HG02884 (cell line): ENCODE measurements at regions not wholly inside any gene's neighbourhood (a gene's known extent, or its start where the extent isn't known, plus 50 kb on each side); places are given as distances from the start of the nearest gene placed in this dataset.
"Not testable (repeated sequence)": the region's sequence is repeated elsewhere in the genome, so short reads cannot be mapped to it uniquely, and the experiment has no call there.

ENCODE experiments used
- ATAC-seq: cut with Tn5 transposase; IDR thresholded peaks from one replicate; pipeline ENCODE4 v1.9.1; 2021; ENCODE audit warnings: mild to moderate bottlenecking, moderate library complexity; ENCODE audit not compliant: unreplicated experiment

DNA sequence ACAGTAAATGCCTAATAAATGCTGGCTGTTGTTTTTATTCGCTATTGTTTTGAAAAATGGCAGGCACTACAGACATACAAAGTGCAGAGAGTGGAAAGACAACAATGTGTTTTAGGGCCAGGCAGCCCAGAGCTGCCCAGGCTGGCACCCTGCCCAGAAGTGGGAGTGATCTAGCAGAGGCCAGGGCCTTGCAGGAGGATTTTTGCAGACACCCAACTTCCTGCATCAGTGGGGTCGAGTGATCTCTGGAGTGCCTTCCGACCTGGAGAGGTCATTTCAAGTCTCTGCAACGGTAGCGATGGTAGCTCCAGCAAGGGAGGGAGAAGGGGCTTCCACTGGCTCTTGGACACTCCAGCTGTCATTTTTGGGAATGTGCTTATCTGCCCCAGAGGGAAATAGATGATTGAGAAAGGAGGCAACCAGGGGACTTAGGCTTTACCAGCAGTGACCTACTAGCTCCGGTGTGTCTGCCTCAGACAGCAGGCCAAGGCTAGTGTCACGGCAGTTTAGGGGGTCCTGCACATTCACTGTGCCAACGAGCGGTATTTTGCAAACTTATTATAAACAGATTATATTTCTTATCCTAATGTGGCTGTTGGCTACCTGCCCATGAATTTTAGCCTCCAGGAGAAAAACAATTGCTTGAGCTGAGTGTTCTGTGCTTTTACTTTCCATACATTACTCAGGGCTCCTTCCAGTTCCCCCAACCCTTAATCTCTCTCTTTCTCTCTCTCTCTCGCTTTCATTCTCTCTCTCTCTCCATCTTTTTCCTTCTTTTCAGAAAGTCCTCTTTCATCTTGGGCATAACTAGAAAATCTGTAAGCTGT, 153.9 kb upstream of the PLGLB2 start:
- not testable (repeated sequence) for ATAC-seq

DNA sequence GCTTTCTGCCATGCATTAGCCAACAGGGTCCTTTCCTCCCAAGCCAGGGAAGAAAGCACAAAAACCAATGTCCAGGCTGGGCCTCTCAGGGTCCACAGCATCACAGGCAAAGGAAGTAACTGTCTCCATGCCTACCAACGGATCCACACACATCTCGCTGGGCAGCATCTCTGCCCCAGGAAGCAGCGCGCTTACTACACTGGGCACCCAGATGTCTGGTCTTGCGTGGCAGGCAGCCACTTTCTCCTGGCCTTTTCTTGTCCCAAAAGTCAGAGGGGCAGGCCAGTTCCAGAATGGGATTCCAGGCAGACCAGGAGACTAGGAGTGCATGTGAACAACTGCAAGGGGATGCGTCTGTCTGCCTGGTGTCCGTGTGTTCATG, 153.3 kb upstream of the PLGLB2 start:
- ATAC-seq, result not testable (repeated sequence)

DNA sequence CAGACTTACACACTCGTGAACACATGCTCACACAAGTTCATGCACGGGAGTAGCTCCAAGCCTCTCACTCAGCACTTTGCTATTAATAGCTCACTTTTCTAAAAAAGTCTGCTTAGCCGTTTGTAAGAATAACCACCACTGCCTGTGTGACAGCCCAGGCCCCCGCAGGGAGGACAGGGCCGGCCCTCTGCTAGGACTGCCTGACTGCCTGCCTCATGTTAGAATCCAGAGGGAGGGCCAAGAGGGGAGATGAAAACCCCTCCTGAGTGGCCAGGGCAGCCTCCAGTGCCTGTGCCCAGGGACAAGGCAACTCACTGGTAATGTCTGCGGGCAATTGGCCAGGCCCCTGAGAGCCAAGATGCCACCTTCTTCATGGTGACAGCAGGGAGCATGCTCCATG, 152.9 kb upstream of the PLGLB2 start:
- not testable (repeated sequence) for ATAC-seq

DNA sequence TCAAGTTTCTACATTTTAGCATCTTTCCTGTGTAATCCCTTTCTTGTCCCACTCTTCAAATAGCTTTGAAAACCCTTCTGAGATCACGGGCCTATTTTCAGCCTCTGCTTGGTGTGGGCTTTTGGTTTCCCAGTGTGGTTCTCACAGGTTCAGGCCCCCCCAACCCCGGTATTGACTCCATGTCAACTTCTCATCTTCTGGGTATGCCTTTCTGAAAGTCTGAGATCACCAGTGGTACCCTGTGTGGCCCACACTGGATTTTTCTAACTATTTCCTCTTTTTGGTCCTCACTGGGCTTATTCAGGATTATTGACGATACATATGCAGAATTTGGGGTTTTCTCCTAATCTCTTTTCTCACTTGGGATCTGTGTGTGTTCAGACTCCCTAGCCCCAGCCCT, 146.9 kb upstream of the PLGLB2 start:
- not testable (repeated sequence) for ATAC-seq

DNA sequence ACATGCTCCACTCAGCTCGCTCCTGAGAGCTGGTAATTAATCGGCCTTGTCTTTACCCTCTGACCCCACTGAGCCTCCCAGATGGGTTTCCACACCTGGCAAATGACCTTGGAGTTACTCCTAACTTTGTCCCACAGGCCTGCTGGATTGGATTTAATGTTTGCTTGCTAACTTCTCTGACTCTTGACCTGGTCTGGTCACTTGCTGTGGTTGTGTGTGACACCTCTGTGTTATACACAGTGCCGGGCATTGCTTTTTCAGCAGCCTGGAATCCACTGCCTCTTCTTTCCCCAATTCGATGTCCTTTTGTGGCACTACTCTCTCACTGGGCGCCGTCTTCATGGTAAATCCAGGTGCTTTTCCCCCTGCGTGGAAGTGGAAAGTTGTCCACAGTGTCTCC, 145.8 kb upstream of the PLGLB2 start:
- not testable (repeated sequence) for ATAC-seq

DNA sequence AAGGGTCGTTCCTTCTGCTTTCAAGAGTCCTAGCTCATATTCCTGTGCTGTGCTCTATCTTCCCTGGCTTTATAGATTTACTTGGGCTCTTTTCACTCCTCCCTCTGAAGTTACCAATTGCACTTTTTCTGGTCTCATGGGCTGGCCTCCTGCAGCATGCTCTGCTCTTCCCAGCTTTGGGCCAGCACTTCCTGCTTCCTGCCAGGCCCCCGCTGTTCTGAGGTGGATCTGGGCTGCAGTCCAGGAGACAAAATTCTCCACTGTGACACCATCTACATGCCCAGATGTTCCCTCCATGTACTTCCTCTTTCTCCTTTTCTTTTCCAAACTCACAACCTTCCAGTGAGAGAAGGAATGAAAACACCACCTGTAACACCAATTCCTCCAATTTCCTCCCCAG, 145.2 kb upstream of the PLGLB2 start:
- ATAC-seq, result not testable (repeated sequence)

DNA sequence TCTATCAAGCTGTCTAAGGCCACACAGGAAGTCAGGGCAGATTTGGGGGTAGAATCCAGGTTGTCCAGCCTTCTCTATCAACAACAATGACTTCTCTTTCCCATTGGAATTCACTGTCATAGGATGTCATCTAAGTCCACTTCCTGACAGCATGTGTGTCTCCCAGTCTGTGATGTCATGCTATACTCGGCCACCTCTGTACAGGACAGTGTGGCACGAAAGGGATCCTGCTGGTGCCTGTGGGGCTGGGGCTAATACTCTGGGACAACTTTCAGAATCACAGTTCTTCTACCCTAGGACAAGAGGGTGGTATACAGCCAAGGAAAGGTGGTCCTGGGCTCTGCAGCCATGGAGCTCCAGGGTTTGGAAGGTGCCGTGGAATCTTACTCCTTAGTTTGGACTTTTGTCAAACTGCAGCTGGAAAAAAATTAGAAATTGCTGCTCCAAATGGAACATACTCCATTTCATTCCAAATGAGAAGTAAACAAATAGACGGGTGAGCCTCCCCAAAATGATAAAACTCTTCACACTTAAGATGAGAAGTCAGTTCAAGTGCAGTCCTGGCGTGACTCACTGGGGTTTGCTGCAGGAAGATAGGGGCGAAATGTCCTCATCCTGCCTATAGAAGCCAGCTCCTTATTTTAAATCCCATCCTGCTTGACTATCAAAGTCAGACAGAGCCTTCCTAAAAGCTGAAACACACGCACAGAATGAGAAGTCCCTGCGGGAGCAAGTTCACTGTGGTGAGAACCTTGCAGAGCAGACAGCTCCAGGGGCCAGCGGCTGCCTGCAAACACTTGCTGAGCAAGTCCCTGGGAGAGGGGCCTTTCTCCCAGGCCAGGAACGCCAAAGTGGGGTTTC, 144.2 kb upstream of the PLGLB2 start:
- ATAC-seq, result not testable (repeated sequence)

DNA sequence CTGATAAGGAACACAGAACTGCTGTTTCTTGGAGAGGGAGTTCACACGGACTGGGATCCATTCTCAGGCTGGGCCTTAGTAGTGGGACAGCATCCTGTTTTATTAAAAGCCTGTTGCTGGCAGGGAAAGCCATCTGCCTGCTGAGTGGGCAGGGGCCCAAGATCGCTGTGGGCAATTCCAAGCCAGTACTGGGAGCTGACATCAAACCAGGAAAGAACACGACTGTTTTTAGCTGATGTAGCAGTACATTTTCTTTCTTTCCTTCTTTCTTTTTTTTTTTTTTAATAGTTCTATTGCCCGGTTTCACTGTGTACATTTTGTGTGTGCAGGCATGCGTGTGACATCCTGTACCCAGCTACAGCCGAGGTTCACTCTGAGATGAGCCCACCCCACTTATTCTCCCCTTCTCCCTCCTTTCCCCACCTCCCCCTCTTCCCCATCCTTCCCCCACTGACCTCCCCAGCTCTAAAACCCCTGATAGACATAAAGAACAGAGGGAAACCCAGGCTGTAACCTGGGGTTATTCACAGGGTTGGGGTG, 143.5 kb upstream of the PLGLB2 start:
- not testable (repeated sequence) for ATAC-seq

DNA sequence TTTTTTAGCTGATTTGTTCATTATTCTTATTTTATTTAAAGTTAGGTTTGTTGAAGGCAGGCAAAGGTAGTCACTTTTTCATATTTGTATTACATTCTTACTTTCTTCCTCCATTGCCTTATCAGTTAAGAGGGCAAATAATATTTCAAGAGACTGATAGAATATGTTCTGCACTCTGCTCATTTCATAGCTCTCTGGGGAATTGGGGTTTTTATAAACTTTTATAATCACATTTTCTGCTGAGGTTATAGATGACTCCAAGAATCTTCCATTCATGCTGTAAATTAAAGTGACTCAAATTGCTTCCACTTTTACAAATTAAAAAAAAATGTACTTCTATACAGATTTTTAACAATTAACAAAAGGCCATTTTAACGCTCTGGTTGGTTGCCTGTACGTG, 142.9 kb upstream of the PLGLB2 start:
- not testable (repeated sequence) for ATAC-seq

DNA sequence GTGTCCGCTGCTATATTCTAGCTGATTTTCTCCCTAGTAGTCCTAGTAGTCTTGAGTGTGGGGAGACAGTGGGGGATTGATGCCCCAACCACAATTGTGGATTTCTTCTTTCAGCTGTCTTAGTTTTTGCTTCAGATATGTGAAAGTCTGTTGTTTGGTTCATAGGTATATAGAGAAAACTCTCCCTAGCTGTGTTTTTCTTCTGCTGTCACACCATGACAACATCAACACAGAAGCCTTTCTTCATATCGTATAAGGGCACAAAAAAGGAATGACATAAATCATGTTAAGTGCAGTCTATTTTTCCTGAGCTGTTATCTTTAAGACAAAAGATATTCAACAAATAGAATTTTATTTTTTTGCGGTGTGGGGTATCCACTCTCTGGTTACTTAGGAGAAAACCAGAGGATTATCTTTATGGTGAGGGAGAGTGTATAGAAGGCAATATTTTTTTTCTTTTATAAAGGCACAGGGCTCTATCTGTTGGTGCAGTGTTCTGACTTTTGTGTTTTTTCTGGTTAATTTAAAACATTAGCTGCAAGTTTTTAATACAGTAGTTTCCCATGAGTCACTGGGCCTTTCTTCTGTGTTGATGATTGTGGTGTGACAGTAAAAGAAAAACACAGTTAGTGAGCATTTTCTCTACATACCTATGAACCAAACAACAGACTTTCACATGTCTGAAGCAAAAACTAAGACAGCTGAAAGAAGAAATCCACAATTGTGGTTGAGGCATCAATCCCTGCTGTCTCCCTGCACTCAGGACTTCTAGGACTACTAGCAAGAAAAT, 139.3 kb upstream of the PLGLB2 start:
- ATAC-seq, result not testable (repeated sequence)

DNA sequence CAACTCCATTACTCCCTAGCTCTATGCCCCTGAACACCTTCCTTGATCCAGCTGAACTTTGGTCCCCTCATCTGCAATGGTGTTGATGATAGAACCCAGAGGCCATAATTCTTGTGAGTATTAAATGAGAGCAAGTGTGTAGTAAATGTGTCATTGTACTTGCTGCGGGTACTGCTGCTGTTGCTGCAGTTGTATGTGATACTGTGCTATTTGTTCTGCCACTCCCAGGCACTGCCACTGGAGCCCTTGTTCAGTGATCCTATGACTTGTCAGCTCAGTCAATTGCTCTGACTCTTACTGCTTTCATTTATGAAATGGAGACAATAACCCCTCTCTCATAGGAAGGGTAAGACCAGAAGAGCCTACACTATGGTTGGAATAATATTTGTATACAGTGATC, 136.9 kb upstream of the PLGLB2 start:
- ATAC-seq, result not testable (repeated sequence)

DNA sequence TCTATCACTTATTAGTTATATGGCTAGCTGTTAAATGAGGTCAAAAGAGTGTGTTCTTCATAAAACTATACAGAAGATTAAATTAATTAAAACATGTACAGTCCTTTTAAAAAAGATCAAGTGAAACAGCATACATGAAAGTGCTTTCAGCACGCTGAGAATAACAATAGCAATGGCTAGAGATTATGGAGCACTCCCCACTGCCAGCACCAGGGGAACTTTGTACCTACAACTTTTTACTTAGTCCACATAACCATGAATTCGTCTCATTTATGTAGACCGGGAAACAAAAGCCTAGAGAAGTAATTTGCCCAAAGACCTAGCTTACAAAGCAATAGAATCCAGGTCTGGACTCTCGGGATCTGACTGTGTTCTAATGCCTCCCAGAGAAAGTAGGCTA, 136.5 kb upstream of the PLGLB2 start:
- ATAC-seq, result not testable (repeated sequence)

DNA sequence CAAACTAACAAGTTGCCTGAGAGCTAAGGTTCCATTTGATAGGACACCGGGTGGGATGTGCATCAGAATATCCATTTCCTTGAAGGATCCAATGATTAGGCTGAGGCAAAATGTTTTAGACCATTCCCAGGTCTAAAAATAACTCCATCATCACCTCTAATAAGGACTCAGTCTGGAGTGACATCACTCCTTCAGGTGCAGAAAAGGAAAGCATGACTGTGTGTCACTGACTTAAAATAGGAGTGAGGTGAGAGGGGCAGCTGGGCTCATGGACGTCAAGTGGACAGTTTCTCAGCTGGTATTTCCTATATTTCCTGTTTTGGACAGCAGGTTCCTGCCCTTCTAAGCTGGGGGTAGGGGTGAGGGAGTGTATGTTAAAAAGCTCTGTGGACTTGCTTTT, 135.9 kb upstream of the PLGLB2 start:
- ATAC-seq, result not testable (repeated sequence)

DNA sequence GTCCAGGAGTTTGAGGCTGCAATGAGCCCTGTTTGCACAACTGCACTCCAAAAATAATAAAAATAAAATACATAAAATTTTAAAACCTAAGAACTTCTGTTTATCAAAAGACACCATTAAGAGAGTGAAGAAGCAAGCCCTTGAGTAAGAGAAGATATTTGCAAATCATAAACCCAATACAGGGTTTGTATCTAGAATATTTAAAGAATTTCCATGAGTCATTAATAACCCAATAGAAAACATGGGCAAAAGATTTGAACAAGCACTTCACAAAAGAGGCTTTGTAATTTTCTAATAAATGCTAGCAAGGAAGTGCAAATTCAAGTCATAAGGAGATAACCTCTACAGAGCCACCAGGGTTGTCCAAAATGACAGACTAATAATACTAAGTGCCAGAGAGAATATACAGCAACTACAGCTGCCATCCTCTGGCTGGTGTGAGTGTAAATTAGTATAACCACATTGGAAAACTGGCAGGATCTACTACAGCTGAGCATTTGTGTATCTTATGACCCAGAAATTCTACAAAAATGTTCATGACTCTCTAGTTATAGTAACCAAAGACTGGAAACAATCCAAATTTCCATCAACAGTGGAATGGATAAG, 133.0 kb upstream of the PLGLB2 start:
- not testable (repeated sequence) for ATAC-seq

DNA sequence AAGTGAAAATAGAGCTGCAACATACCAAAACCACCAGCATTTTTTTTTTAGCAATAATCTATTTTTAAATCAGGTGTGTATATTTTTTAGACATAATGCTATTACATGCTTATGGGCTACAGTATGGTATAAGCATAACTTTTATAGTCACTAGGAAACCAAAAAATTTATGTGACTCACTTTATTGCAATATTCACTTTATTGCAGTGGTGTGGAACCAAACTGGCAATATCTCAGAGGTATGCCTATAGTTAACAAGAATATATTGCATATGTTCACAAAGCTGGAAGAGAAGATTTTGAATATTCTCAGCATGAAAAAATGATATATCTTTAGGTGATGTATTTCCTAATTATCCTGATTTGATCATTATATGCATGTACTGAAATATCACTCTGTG, 128.8 kb upstream of the PLGLB2 start:
- not testable (repeated sequence) for ATAC-seq

DNA sequence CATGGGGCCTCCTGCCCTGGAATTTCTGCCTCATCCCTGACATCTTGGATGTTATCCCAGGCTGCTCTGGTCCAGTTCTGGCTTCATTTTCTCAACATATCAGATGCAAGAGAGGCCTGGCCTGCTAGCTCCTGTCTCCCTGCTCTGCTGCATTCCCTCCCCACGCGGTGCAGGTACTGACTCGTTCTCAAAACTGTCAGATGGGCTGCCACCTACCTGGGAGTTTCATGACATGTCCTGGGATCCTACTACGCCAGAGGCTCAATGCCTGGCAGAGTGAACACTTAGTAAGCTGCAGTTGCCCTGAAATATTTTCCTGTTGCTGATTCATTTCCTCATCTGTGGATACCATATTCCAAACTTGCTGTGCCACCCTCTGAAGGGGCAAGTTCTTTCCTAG, 126.7 kb upstream of the PLGLB2 start:
- ATAC-seq, result not testable (repeated sequence)

DNA sequence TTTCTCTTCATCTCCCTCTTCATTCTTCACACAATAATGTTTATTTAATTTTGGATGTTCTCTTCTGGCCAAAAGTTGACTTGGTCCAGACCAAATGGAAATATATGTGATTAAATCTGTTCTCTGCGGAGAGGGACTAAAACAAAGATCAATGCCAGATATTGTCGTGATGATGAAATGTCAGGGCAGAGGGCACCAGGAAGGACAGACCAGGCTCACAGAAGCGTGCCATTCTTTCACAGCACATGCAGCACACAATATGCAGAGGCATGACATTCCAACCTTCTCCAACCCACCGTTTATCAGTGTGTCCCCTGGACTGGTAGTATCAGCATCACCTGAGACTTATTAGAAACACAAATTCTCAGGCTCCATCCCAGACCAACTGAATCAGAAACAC, 125.2 kb upstream of the PLGLB2 start:
- not testable (repeated sequence) for ATAC-seq

DNA sequence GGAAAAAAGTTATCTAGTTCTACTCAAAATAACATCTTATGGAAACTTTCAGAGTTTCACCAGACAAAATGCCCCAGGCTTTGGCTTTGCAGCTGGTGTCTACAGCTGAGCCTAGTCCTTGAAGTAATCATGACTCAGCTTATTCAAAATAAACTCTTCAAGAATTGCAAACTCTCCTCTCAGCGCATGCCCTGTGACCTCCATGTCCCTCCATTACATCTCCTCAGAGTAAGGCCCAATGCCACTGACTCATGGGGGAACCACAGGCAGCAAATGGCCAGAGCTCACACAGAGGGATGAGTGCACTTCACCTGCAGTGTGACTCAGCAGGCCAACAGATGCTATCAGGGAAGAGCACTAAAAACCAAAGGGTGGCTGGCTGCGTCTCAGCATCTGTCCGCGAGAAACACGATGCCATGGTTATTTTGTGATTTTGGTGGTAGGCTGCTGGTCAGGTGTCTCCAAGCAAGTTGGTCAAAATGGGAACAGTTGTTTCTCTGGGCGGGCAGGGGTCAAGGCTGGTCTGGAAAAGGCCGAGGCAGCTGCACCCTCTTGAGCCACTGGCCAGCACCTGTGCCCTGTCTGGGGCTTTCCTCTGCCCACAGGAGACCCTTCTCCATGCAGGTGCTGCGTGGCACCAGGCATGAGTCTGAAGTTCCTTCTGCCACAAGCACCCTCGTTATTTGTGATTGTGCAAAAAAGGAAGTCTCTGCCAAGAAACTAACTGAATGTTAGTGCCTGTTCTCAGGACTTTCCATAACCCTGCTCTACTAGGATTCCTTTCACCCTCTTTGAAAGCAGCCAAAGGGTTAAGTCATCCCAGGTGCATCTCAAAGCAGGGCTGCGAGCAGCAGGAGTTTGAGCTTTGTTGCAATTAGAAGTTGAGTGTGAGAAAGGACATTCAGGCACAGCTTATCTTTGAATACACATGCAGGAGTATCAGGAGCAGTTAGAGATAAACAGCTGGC, 118.1 kb upstream of the PLGLB2 start:
- ATAC-seq, result not testable (repeated sequence)

DNA sequence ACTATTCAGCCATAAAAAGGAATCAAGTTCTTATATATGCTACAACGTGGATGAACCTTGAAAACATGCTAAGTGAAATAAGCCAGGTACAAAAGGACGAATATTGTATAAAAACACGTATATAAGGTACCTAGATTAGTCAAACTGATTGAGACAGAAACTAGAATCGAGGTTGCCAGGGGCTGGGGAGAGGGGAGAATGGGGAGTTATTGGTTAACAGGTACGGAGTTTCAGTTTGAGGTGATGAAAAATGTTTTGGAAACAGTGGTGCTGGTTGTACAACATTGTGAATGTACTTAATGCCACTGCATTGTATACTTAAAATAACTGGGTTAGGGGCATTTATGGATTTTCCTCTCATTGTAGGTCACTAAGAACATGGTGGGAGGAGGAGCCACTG, 117.0 kb upstream of the PLGLB2 start:
- not testable (repeated sequence) for ATAC-seq
